ENCODE measurements at regions not wholly inside any gene's neighbourhood (a gene's known extent, or its start where the extent isn't known, plus 50 kb on each side); places are given as distances from the start of the nearest gene placed in this dataset.

GRCh38 chr2:236740506-236740905 lies 170.9 kb downstream of the ACKR3 start:
- H3K4me3 Mint-ChIP-seq, result no peak overlapping the region
- DNase-seq (no peak), ATAC-seq (no peak)
- peaks cover 9% of the 10 kb centered on the region for H3K27me3 Mint-ChIP-seq (ENCODE audit: low read depth)
- H3K36me3 Mint-ChIP-seq (ENCODE audit: insufficient read depth), result no peaks in the 10 kb centered on the region
- H3K4me1 Mint-ChIP-seq (ENCODE audit: low read depth), result no peaks in the 10 kb centered on the region
- H3K9me3 Mint-ChIP-seq, result no peaks in the 10 kb centered on the region

GRCh38 chr2:236743039-236743920 lies 173.7 kb downstream of the ACKR3 start:
- Mint-ChIP-seq H3K4me3 (no peak overlapping the region), H3K9me3 (no peaks in the 10 kb centered on the region), H3K36me3 (ENCODE audit: insufficient read depth) (no peaks in the 10 kb centered on the region), H3K4me1 (ENCODE audit: low read depth) (no peaks in the 10 kb centered on the region), H3K27me3 (ENCODE audit: low read depth) (peaks cover 7% of the 10 kb centered on the region)
- no peak for ATAC-seq
- no peak for DNase-seq

GRCh38 chr2:236743921-236744280 lies 174.3 kb downstream of the ACKR3 start:
- Mint-ChIP-seq H3K4me1 (ENCODE audit: low read depth) (no peaks in the 10 kb centered on the region), H3K9me3 (no peaks in the 10 kb centered on the region), H3K36me3 (ENCODE audit: insufficient read depth) (no peaks in the 10 kb centered on the region), H3K4me3 (no peak overlapping the region), H3K27me3 (ENCODE audit: low read depth) (peaks cover 3% of the 10 kb centered on the region)
- no peak for ATAC-seq
- DNase-seq, result no peak

- Mint-ChIP-seq H3K9me3 (no peaks in the 10 kb centered on the region), H3K27me3 (ENCODE audit: low read depth) (peaks cover 4% of the 10 kb centered on the region), H3K36me3 (ENCODE audit: insufficient read depth) (no peaks in the 10 kb centered on the region), H3K4me3 (no peak overlapping the region), H3K4me1 (ENCODE audit: low read depth) (no peaks in the 10 kb centered on the region)
- ATAC-seq, result no peak
- no peak for DNase-seq
Measured at GRCh38 chr2:236744281-236744705, 174.7 kb downstream of the ACKR3 start.

- H3K4me3 Mint-ChIP-seq, result no peak overlapping the region
- H3K27me3 Mint-ChIP-seq (ENCODE audit: low read depth), result peaks cover 7% of the 10 kb centered on the region
- no peak for DNase-seq
- no peaks in the 10 kb centered on the region for H3K4me1 Mint-ChIP-seq (ENCODE audit: low read depth)
- H3K36me3 Mint-ChIP-seq (ENCODE audit: insufficient read depth), result no peaks in the 10 kb centered on the region
- H3K9me3 Mint-ChIP-seq, result no peaks in the 10 kb centered on the region
- no peak for ATAC-seq
Measured at GRCh38 chr2:236744716-236745115, 175.1 kb downstream of the ACKR3 start.

- no peaks in the 10 kb centered on the region for H3K9me3 Mint-ChIP-seq
- H3K4me1 Mint-ChIP-seq (ENCODE audit: low read depth), result no peaks in the 10 kb centered on the region
- no peak for DNase-seq
Measured at GRCh38 chr2:236745420-236746210, 176.0 kb downstream of the ACKR3 start.

GRCh38 chr2:236746833-236747232 lies 177.2 kb downstream of the ACKR3 start:
- DNase-seq, result no peak
- ATAC-seq, result no peak
- no peak overlapping the region for H3K4me3 Mint-ChIP-seq

More at GRCh38 chr2:236745420-236746210, 176.0 kb downstream of the ACKR3 start:
- Mint-ChIP-seq H3K27me3 (ENCODE audit: low read depth) (peaks cover 7% of the 10 kb centered on the region), H3K4me3 (no peak overlapping the region), H3K36me3 (ENCODE audit: insufficient read depth) (no peaks in the 10 kb centered on the region)
- no peak for ATAC-seq

GRCh38 chr2:236747426-236747825 lies 177.8 kb downstream of the ACKR3 start:
- H3K9me3 Mint-ChIP-seq, result no peaks in the 10 kb centered on the region
- no peak for ATAC-seq
- no peaks in the 10 kb centered on the region for H3K36me3 Mint-ChIP-seq (ENCODE audit: insufficient read depth)
- H3K4me3 Mint-ChIP-seq, result no peak overlapping the region
- peaks cover 7% of the 10 kb centered on the region for H3K27me3 Mint-ChIP-seq (ENCODE audit: low read depth)
- H3K4me1 Mint-ChIP-seq (ENCODE audit: low read depth), result no peaks in the 10 kb centered on the region
- DNase-seq, result no peak

More at GRCh38 chr2:236746833-236747232, 177.2 kb downstream of the ACKR3 start:
- Mint-ChIP-seq H3K36me3 (ENCODE audit: insufficient read depth) (no peaks in the 10 kb centered on the region), H3K27me3 (ENCODE audit: low read depth) (peaks cover 7% of the 10 kb centered on the region), H3K4me1 (ENCODE audit: low read depth) (no peaks in the 10 kb centered on the region), H3K9me3 (no peaks in the 10 kb centered on the region)

- no peak for ATAC-seq
- Mint-ChIP-seq H3K36me3 (ENCODE audit: insufficient read depth) (no peaks in the 10 kb centered on the region), H3K4me3 (no peak overlapping the region), H3K27me3 (ENCODE audit: low read depth) (peaks cover 7% of the 10 kb centered on the region), H3K4me1 (ENCODE audit: low read depth) (no peaks in the 10 kb centered on the region), H3K9me3 (no peaks in the 10 kb centered on the region)
- no peak for DNase-seq
Measured at GRCh38 chr2:236747925-236748324, 178.3 kb downstream of the ACKR3 start.

- DNase-seq (no peak), ATAC-seq (no peak)
- peaks cover 7% of the 10 kb centered on the region for H3K27me3 Mint-ChIP-seq (ENCODE audit: low read depth)
- H3K4me1 Mint-ChIP-seq (ENCODE audit: low read depth), result no peaks in the 10 kb centered on the region
- no peak overlapping the region for H3K4me3 Mint-ChIP-seq
- no peaks in the 10 kb centered on the region for H3K9me3 Mint-ChIP-seq
- no peaks in the 10 kb centered on the region for H3K36me3 Mint-ChIP-seq (ENCODE audit: insufficient read depth)
Measured at GRCh38 chr2:236748385-236748784, 178.8 kb downstream of the ACKR3 start.

GRCh38 chr2:236748801-236749200 lies 179.2 kb downstream of the ACKR3 start:
- Mint-ChIP-seq H3K9me3 (no peaks in the 10 kb centered on the region), H3K4me1 (ENCODE audit: low read depth) (no peaks in the 10 kb centered on the region), H3K4me3 (no peak overlapping the region), H3K27me3 (ENCODE audit: low read depth) (peaks cover 7% of the 10 kb centered on the region), H3K36me3 (ENCODE audit: insufficient read depth) (no peaks in the 10 kb centered on the region)
- ATAC-seq (no peak), DNase-seq (no peak)

- ATAC-seq (no peak), DNase-seq (no peak)
- no peak overlapping the region for H3K4me3 Mint-ChIP-seq
- H3K9me3 Mint-ChIP-seq, result no peaks in the 10 kb centered on the region
- H3K4me1 Mint-ChIP-seq (ENCODE audit: low read depth), result no peaks in the 10 kb centered on the region
- H3K27me3 Mint-ChIP-seq (ENCODE audit: low read depth), result peaks cover 4% of the 10 kb centered on the region
- no peaks in the 10 kb centered on the region for H3K36me3 Mint-ChIP-seq (ENCODE audit: insufficient read depth)
Measured at GRCh38 chr2:236749346-236749745, 179.7 kb downstream of the ACKR3 start.

GRCh38 chr2:236752096-236752495 lies 182.5 kb downstream of the ACKR3 start:
- no peak overlapping the region for H3K4me3 Mint-ChIP-seq
- ATAC-seq, result no peak
- H3K4me1 Mint-ChIP-seq (ENCODE audit: low read depth), result no peaks in the 10 kb centered on the region
- H3K36me3 Mint-ChIP-seq (ENCODE audit: insufficient read depth), result no peaks in the 10 kb centered on the region
- no peaks in the 10 kb centered on the region for H3K9me3 Mint-ChIP-seq
- H3K27me3 Mint-ChIP-seq (ENCODE audit: low read depth), result peaks cover 4% of the 10 kb centered on the region
- no peak for DNase-seq

GRCh38 chr2:236753606-236754270 lies 184.1 kb downstream of the ACKR3 start:
- H3K4me1 Mint-ChIP-seq (ENCODE audit: low read depth), result no peaks in the 10 kb centered on the region
- H3K9me3 Mint-ChIP-seq, result no peaks in the 10 kb centered on the region
- peaks cover 4% of the 10 kb centered on the region for H3K27me3 Mint-ChIP-seq (ENCODE audit: low read depth)
- no peak for ATAC-seq
- H3K4me3 Mint-ChIP-seq, result no peak overlapping the region
- no peaks in the 10 kb centered on the region for H3K36me3 Mint-ChIP-seq (ENCODE audit: insufficient read depth)
- DNase-seq, result no peak
